ENCODE measurements at regions not wholly inside any gene's neighbourhood (a gene's known extent, or its start where the extent isn't known, plus 50 kb on each side); places are given as distances from the start of the nearest gene placed in this dataset.
"Not testable (repeated sequence)": the region's sequence is repeated elsewhere in the genome, so short reads cannot be mapped to it uniquely, and the experiment has no call there.

DNA sequence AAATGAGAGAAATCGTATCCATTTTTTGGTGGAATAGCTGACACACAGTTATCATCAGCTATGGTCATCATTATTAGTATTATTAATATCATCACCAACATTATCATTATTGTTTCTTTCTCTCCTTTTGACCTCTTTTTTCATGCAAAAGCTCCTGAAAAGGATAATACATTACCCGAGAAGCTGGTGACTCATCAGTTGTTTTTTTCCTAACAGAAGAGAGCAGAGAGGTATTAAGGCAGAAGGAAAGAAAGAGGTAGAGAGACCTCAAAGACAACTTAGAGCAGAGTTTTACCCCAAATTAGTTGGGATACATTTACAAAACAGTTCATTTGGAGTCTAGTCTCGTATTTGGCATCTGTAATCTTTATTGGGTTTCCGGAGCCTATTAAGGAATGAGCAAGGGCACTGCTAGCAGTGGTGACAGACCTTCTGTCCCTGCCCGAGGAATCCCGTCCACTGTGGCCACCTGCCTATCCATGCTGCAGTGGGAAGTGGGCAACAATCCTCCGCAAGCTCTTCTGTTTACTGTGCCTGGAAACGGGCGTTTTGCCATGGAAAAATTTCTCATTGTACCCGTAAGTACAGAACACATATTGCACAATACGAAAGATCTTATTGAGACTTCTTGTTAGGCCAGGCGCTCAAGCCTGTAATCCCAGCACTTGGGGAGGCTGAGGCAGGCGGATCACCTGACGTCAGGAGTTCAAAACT is 170.0 kb upstream of the MKLN1 start:
- no peak for DNase-seq

- not testable (repeated sequence) for DNase-seq
These were observed 169.4 kb upstream of the MKLN1 start for GRCh38 chr7:131158244-131158636.

DNA sequence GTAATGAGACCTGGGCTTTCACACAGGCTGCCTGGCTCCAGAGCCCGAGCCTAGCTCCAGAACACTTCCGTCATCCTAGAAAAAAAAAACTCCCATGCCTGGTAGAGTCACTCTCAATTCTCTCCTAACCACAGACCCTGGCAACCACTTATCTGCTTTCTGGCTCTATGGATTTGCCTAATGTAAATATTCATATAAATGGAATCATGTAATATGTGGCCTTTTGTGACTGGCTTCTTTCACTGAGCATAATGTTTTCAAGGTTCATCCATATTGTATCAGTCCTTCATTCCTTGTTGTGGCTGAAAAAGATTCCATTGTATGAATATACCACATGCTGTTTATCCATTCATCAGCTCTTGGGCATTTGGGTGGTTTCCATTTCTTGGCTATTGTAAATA is 167.7 kb upstream of the MKLN1 start:
- peak in 1 of 2 experiments; percentile 42 for DNase-seq

GRCh38 chr7:131161103-131161502 is 166.6 kb upstream of the MKLN1 start:
- DNase-seq: no peak

DNA sequence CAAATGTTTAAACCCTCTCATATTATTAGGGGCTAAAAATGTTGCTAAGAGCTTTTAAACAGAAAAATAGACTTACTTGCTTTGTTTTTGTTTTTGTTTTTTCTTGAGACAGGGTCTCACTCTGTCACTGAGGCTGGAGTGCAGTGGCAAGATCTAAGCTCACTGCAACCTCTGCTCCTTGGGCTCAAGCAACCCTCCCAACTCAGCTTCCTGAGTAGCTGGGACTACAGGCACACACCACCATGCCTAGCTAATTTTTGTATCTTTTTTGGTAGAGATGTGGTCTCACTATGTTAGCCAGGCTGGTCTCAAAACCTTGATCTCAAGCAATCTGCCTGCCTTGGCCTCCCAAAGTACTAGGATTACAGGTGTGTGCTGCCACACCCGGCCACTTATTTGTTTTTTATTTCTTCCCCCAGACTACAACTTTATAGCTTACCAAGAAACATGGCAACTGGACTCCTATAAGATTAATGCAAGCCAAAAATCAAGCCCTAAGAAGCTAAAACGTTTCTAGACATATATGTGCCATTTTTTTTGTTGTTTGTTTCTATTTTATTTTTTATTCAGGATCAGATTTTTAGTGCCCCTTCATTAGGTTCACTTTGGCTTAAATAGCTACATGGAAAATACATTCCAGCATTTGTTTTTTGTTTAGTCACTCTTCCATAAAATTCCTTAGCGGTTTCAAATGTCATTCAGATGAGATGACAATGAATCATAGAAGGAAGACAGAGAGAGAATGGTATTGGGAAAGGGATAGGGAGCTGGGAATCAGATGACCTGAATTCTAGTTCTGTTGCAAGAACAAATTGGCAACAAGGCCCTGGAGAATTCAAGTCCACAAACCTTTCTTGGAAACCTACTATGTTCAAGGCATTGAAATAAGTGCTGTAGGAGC is 163.4 kb upstream of the MKLN1 start:
- DNase-seq: no peak

DNA sequence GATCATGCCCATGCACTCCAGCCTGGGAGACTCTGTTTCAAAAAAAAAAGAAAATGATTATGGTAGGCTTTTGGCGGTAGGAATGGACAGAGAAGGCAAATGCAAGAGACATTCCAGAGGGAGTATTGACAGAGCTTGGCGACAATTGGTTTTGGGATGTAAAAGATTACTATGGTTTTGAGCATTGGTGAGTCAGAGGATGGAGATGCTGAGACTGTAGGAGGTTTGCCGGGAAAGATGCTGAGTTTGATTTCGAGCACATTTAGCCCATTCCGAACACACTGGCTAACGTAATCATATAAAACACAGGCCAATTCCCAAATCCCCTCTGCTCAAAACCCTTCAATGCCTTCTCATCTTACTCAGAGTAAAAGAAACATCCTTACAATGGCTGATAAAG is 161.6 kb upstream of the MKLN1 start:
- DNase-seq: no peak

DNA sequence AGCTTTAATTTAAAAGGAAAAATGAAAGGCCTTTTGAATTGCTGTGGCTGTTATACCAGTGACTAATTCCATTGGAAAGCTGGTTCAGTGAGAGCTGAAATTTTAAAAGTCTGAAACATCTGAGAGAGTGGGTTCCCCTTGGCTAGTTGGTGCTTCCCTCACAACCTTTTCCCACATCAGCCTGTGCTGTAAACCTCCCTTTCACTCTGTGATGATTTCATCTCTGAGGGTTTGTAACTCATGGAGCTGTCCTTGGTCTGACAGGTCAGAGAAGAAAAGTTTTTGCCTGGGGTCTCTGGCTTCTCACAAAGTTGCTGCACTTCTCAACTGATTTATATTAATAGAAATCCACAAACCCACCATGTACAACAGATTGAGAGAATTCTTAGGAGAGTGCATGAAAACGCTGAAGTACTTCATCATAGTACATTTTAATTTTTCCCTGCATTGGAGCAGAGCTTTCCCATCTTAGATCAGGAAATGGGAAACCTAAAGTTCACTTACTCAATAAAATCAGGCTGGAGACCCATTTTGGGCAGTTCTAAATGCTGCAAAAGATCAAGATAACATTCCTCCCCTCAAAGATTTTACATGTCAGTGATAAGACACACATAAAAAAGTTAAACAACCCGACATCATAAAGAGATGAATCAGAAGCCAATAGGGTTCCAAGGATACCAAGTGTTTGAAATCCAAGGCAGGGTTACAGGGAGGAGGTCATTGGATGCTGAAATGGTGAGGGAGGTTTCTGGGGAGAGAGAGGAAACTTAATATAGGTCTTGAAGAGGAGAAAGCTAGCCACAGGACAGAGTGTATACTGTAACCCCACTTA is 157.0 kb upstream of the MKLN1 start:
- DNase-seq: no peak

- no peak for DNase-seq
These were observed 154.4 kb upstream of the MKLN1 start for GRCh38 chr7:131173145-131173890.

DNA sequence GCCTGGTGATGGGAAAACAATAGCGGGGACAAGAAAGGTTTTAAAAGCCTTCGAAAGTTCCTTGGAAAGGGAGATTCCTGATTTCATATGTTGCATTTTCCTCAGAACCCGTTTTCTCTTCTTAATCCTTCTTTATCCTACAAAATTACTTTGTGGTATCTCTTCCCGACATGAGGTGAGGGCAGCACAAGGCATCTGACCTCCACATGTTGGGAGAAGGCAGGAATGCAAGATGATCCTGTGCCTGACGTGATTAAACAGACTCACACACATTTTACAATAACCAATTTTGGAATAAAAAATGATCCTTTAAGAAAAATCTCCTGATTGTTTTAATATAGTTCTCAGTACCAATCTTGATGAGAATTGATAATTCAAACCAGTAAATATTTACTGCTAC is 153.3 kb upstream of the MKLN1 start:
- DNase-seq: no peak

- no peak for DNase-seq
These were observed 152.8 kb upstream of the MKLN1 start for GRCh38 chr7:131174855-131175254.

- no peak for DNase-seq
These were observed 145.1 kb upstream of the MKLN1 start for GRCh38 chr7:131182446-131183058.

- DNase-seq: no peak
These were observed 144.6 kb upstream of the MKLN1 start for GRCh38 chr7:131183072-131183471.

DNA sequence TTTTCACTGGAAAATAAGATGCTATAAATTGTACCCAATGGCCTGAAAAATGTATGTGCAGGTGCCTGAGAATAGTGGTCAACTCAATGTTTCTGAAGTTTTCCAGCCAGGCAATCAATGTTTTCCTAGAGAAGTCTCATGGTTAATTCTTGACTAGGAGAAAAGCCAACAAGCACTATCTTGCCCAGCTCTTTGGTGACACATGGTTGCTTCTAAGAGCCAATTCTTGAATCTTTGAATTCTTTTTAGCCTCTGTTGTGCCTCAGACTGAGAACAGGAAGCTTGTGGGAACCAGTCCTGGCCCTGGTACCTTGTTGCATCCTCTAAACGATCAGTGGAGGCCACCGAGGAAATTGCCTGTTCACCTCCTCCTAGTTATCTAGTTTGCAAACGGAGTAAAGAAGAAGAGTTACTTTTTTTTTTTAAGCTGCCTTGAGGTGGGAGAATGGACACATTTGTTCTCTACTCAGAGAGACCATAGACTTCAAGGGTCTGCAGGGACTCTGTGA is 144.0 kb upstream of the MKLN1 start:
- no peak for DNase-seq

- no peak for DNase-seq
These were observed 140.9 kb upstream of the MKLN1 start for GRCh38 chr7:131186816-131187215.

GRCh38 chr7:131188367-131189339 is 139.0 kb upstream of the MKLN1 start:
- DNase-seq: no peak

DNA sequence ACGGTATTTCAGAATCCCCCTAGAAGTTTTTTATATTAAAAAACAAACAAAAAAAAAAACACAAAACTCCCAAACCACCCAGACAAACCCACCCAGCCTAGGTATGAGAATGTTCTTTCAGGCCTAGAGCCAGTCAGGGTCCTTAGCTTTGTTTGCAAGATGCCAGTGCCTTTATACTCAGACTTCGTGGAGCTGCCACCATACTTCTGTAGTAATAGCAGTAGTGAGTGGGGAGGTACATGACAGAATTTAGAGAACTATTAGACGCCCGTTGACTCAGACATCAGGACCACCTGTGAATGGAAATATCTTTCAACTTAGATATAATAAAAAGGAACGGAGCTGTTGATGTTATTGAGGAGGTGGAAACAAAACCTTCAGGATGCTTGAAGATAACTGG is 138.2 kb upstream of the MKLN1 start:
- no peak for DNase-seq

DNA sequence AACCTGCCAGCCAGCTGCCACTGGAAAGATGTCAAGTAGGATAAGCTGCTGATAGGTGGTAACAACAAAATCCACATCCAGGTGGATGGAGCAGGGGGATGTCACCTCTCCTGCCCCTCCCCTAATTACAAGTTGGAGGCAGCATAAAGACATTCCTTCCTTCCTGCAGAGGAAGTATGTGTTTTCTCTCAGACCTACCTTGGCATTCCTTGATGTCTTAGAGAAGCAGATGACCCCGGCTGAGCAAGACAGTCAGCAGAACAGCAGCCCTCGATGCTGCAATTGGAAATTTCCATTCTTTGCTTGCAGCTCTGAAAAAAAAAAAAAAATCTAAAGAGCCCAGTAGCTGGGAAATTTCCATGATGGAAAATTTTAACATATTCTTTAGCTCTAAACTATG is 137.5 kb upstream of the MKLN1 start:
- no peak for DNase-seq

GRCh38 chr7:131190581-131190980 is 137.1 kb upstream of the MKLN1 start:
- no peak for DNase-seq

DNA sequence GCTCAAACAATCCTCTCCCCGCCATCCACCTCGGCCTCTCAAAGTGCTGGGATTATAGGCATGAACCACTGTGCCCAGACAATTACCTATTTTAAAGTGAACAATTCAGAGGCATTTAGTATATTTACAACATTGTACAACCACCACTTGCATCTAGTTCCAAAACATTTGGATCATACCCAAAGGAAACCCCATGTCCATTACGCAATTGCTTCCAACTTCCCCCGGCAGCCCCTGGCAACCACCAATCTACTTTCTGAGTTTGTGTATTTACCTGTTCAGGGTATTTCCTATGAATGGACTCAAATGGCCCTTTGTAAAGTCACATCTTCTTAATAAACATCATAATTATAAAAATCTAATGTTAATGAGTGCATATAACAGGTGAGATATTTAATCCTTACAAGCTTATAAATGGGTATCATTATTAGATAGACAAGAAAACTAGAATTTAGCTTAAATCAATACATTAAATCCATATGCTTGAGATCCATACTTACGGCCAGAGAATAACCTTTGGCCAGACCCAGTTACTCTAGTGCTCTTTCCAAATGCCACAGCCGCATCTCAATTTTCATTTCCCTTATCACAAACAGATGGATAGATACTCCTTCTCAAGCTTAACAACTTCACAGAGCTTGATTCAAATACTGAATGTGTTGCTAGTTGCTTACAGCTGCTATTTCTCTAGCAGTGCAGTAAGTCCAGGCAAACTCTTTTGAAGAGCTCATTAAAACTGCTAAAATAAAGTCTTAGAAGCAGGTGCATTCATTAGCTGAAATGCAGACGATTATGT is 133.4 kb upstream of the MKLN1 start:
- peak; percentile 71 to 87 for DNase-seq

DNA sequence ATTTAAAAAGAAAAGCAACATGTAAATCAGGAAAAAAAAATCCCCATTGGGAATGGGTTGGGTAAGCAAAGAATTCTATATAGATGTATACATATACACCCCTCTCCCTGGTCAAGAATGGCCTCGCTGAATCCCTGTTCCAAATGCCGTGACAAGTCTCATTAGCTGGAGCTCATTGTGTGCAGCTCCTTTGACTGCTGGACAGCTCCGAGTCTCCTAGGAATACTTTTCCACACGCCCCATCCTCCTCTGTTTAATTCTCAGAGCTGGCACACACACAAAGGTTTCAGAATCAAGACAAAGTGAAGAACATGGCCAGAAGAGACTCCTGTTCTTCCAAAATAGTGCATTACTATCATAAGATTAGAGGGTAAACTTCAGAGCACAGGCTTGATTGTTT is 130.9 kb upstream of the MKLN1 start:
- peak; percentile 81 to 89 for DNase-seq

All from NCI-H2081 (cell line).